Left lung (tissue), 4 donors: ENCODE measurements at regions not wholly inside any gene's neighbourhood (a gene's known extent, or its start where the extent isn't known, plus 50 kb on each side); places are given as distances from the start of the nearest gene placed in this dataset.

Experiments
- ATAC-seq: fragments of 200-7000 bp; cut with Tn5 transposase; one replicate; pipeline ENCODE4 v1.9.1; 2020; ENCODE audit warnings: moderate library complexity
- DNase-seq, 4 donors: peaks; one replicate each; pipeline ENCODE4 v3.0.0-alpha.2; 2013 to 2020
- H3K27ac ChIP-seq, 2 donors: fragments of 200-600 bp; sonication (generic) in 1 of 2; one replicate each; pipeline versions ENCODE4 v1.5.0 to v1.8.0; 2020 to 2021
- H3K27me3 ChIP-seq, 2 donors: fragments of 200-600 bp; sonication (generic) in 1 of 2; one replicate each; pipeline versions ENCODE4 v1.5.0 to v1.8.0; 2020 to 2021
- H3K36me3 ChIP-seq, 2 donors: fragments of 200-600 bp; sonication (generic) in 1 of 2; one replicate each; pipeline versions ENCODE4 v1.5.0 to v1.8.0; 2020 to 2021
- H3K4me1 ChIP-seq, 2 donors: fragments of 200-600 bp; one replicate each; pipeline ENCODE4 v1.8.0; 2021
- H3K4me3 ChIP-seq, 2 donors: fragments of 200-600 bp; sonication (generic) in 1 of 2; one replicate each; pipeline versions ENCODE4 v1.5.0 to v1.8.0; 2020 to 2021; ENCODE audit warnings: mild to moderate bottlenecking in 1 of 2
- H3K9me3 ChIP-seq, 2 donors: fragments of 200-600 bp; sonication (generic) in 1 of 2; one replicate each; pipeline versions ENCODE4 v1.5.0 to v1.8.0; 2020 to 2021
- intact Hi-C, 2 donors: fragments of 100-400 bp; cut with DNase I; formaldehyde crosslinking; loops; one replicate each; pipeline versions ENCODE4 v1.11.2 to v1.14.2; 2022
- TF ChIP-seq, protein P1 (sequence below), 2 donors: fragments of 200-600 bp; sonication (generic) in 1 of 2; IDR thresholded peaks; one replicate each; pipeline versions ENCODE4 v1.5.0 to v1.8.0; 2021; ENCODE audit warnings: antibody characterized with exemption in 2 of 2
- donor health status: DM: no; HTN: yes; CAD: no.
- donor health status: DM: no; HTN: no; CAD: no.

DNA sequence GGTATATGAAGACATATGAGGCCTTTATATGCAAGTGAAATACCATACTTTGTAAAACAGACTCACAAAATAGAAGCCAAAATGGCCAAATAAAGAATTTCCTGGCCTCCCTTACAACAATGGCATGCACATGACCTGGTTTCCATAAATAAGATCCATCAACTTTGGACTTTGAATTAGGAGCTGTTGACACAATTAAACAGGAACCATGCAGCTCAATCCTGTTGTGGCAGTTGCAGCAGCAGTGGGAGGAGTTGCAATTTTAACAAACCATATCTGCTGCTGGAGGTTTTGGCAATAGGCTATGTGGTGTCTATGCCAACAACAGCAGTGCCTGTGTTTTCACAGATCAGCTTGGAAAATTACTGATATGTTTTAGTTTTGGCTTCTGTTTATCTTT lies 818.6 kb downstream of the FAM181B start:
- TF ChIP-seq, protein P1, sequence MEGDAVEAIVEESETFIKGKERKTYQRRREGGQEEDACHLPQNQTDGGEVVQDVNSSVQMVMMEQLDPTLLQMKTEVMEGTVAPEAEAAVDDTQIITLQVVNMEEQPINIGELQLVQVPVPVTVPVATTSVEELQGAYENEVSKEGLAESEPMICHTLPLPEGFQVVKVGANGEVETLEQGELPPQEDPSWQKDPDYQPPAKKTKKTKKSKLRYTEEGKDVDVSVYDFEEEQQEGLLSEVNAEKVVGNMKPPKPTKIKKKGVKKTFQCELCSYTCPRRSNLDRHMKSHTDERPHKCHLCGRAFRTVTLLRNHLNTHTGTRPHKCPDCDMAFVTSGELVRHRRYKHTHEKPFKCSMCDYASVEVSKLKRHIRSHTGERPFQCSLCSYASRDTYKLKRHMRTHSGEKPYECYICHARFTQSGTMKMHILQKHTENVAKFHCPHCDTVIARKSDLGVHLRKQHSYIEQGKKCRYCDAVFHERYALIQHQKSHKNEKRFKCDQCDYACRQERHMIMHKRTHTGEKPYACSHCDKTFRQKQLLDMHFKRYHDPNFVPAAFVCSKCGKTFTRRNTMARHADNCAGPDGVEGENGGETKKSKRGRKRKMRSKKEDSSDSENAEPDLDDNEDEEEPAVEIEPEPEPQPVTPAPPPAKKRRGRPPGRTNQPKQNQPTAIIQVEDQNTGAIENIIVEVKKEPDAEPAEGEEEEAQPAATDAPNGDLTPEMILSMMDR (IDR thresholded peaks at IDR 0.05), result no peak
- H3K27me3 ChIP-seq, result no peaks in the 10 kb centered on the region
- no peak overlapping the region for H3K4me3 ChIP-seq
- H3K36me3 ChIP-seq, result no peaks in the 10 kb centered on the region
- ATAC-seq (no peak), DNase-seq (no peak)
- intact Hi-C loops, result no loop called here
- H3K4me1 ChIP-seq, result no peaks in the 10 kb centered on the region
- H3K27ac ChIP-seq, result no peak overlapping the region
- H3K9me3 ChIP-seq, result no peaks in the 10 kb centered on the region

DNA sequence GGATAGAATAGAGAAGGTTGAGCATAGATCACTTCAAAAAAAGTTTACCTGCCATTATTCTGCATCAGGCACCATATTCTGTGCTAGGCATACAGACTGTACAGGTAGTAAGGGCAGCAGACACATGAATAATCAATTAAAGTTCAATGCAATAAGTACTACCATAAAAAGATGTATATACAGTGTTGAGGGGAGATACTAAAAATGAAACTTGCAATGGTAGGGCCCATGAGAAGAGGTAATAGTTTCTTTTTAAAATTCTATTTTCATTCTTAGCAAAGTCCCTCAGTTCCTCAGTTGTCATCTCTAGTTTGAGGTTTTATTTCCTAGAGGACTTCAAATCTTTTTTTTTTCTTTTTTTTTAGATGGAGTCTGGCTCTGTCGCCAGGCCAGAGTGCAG lies 819.9 kb downstream of the FAM181B start:
- Histone ChIP-seq H3K4me3 (no peak overlapping the region), H3K9me3 (no peaks in the 10 kb centered on the region), H3K4me1 (no peaks in the 10 kb centered on the region), H3K27me3 (no peaks in the 10 kb centered on the region), H3K27ac (no peak overlapping the region), H3K36me3 (no peaks in the 10 kb centered on the region)
- no peak for DNase-seq
- TF ChIP-seq, protein P1 (IDR thresholded peaks at IDR 0.05), result no peak
- ATAC-seq, result no peak
- intact Hi-C loops, result no loop called here

DNA sequence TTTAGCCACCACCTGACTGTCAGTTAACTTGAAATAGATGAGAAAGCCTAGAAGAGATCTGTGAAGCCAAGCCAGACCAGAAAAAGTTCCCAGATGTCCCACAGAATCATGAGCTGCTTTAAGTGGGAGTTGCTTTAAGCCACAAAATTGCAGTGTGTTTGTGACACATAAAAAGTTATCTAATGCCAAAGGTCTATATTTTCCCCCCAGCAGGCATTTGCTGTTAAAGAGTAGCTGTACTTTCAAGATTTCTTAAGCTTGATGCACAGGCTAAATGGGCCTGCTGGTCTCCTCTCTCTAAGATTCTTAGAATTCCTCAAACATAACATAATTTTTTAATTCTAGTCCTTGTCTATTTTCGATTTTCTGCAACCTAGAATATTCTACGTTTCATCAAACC lies 825.7 kb downstream of the FAM181B start:
- TF ChIP-seq, protein P1 (IDR thresholded peaks at IDR 0.05), result no peak
- intact Hi-C loops, result no loop called here
- Histone ChIP-seq H3K27ac (no peak overlapping the region), H3K4me1 (no peaks in the 10 kb centered on the region), H3K4me3 (no peak overlapping the region), H3K9me3 (no peaks in the 10 kb centered on the region), H3K27me3 (no peaks in the 10 kb centered on the region), H3K36me3 (no peaks in the 10 kb centered on the region)
- DNase-seq (no peak), ATAC-seq (no peak)

DNA sequence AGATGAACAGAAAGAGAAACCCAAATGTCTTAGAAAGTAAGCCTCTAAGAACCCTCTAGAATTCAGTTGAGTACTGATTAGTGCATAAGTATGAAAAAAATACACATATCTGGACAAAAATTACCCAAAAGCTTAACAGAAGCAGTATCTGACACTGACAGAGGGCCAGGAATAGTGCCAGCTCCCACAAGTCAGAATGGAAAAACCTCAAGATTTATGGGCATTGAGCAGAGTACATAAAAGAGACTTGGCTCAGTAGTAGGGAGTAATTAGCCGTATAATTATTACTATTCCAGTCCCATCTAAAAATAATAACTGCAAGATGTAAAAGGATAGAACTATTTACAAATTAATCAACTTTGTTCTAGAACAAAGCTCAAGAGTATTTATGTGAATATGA lies 834.5 kb downstream of the FAM181B start:
- no peaks in the 10 kb centered on the region for H3K27me3 ChIP-seq
- no peak overlapping the region for H3K4me3 ChIP-seq
- H3K9me3 ChIP-seq, result no peaks in the 10 kb centered on the region
- no peaks in the 10 kb centered on the region for H3K4me1 ChIP-seq
- intact Hi-C loops, result no loop called here
- ATAC-seq (no peak), DNase-seq (peak in 2 of 4 donors; percentile 7 to 8)
- no peaks in the 10 kb centered on the region for H3K36me3 ChIP-seq
- TF ChIP-seq, protein P1 (IDR thresholded peaks at IDR 0.05), result no peak
- H3K27ac ChIP-seq, result no peak overlapping the region

DNA sequence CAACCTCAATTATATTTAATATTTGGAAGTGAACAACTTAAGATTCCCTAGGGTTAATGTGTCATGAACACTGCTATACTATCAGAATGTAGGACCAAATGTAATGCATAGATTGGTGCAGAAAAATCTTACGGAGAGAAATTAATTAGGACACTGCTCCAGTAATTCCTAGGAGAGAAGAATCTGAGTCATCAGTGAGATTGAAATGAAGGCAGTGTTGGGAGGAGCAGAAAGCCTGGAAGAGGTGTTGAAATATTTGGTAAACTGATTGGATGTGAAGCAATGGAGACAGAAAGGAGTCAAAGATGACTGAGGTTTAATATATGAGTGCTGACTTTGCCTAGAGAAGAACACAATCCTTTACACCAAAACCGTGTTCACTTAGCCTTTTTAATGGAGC lies 836.0 kb downstream of the FAM181B start:
- DNase-seq (no peak), ATAC-seq (no peak)
- no peaks in the 10 kb centered on the region for H3K4me1 ChIP-seq
- H3K27ac ChIP-seq, result no peak overlapping the region
- TF ChIP-seq, protein P1 (IDR thresholded peaks at IDR 0.05), result no peak
- no peaks in the 10 kb centered on the region for H3K9me3 ChIP-seq
- no peaks in the 10 kb centered on the region for H3K36me3 ChIP-seq
- H3K27me3 ChIP-seq, result no peaks in the 10 kb centered on the region
- no peak overlapping the region for H3K4me3 ChIP-seq
- intact Hi-C loops, result no loop called here
